GM23338 (cell line): ENCODE measurements at regions not wholly inside any gene's neighbourhood (a gene's known extent, or its start where the extent isn't known, plus 50 kb on each side); places are given as distances from the start of the nearest gene placed in this dataset.
A peak's percentile ranks its signal among the peaks of the same experiment; 100 is the strongest.

Experiments
- ATAC-seq: fragments of 200-7000 bp; cut with Tn5 transposase; 3 replicates; pipeline ENCODE4 v1.9.1; 2020
- DNase-seq: peaks from one replicate; pipeline ENCODE4 v3.0.0-alpha.2; 2015; ENCODE audit warnings: low spot score
- H2AFZ ChIP-seq: fragments of 200-600 bp; sonication (generic); 2 replicates; pipeline ENCODE4 v1.8.0; 2016; ENCODE audit warnings: antibody characterized with exemption, mild to moderate bottlenecking, moderate library complexity
- H3F3A ChIP-seq: fragments of 200-600 bp; sonication (generic); replicated peaks from 2 replicates; pipeline ENCODE4 v1.8.0; 2017; ENCODE audit warnings: antibody characterized with exemption, mixed run types, low read depth
- H3K27ac ChIP-seq: fragments of 200-600 bp; sonication (generic); 2 replicates; pipeline ENCODE4 v1.6.1; 2016; ENCODE audit warnings: low read depth
- H3K27me3 ChIP-seq: fragments of 200-600 bp; sonication (generic); 2 replicates; pipeline ENCODE4 v1.8.0; 2016; ENCODE audit warnings: mild to moderate bottlenecking, mixed run types, moderate library complexity; ENCODE audit not compliant: insufficient read depth
- H3K36me3 ChIP-seq: fragments of 200-600 bp; sonication (generic); 2 replicates; pipeline ENCODE4 v1.8.0; 2016; ENCODE audit warnings: mild to moderate bottlenecking; ENCODE audit not compliant: insufficient read depth
- H3K4me1 ChIP-seq: fragments of 200-600 bp; sonication (generic); 2 replicates; pipeline ENCODE4 v1.8.0; 2016; ENCODE audit warnings: mild to moderate bottlenecking, moderate library complexity; ENCODE audit not compliant: insufficient read depth
- H3K4me2 ChIP-seq: fragments of 200-600 bp; sonication (generic); 2 replicates; pipeline ENCODE4 v1.7.1; 2017; ENCODE audit warnings: mixed run types
- H3K4me3 ChIP-seq: fragments of 200-600 bp; sonication (generic); 2 replicates; pipeline ENCODE4 v1.6.1; 2016; ENCODE audit warnings: mixed run types
- H3K79me2 ChIP-seq: fragments of 200-600 bp; sonication (generic); replicated peaks from 2 replicates; pipeline ENCODE4 v1.8.0; 2017; ENCODE audit warnings: mild to moderate bottlenecking; ENCODE audit not compliant: insufficient read depth
- H3K9me2 ChIP-seq: fragments of 200-600 bp; sonication (generic); 2 replicates; pipeline ENCODE4 v1.8.0; 2017; ENCODE audit not compliant: insufficient read depth
- H4K20me1 ChIP-seq: fragments of 200-600 bp; sonication (generic); replicated peaks from 2 replicates; pipeline ENCODE4 v1.8.0; 2017; ENCODE audit warnings: mild to moderate bottlenecking; ENCODE audit not compliant: insufficient read depth
- H3K27ac Mint-ChIP-seq: 2 replicates; pipeline ENCODE4 v1.8.0; 2020; ENCODE audit warnings: inconsistent platforms, mild to moderate bottlenecking, moderate library complexity, mixed read lengths
- H3K27me3 Mint-ChIP-seq: 3 replicates; pipeline ENCODE4 v1.8.0; 2022; ENCODE audit warnings: low read depth, mild to moderate bottlenecking, moderate library complexity, mixed read lengths, inconsistent platforms; ENCODE audit not compliant: insufficient read depth, poor library complexity
- H3K36me3 Mint-ChIP-seq: 3 replicates; pipeline ENCODE4 v1.8.0; 2021; ENCODE audit warnings: low read depth, mild to moderate bottlenecking, inconsistent platforms, moderate library complexity, mixed read lengths
- H3K4me1 Mint-ChIP-seq: 3 replicates; pipeline ENCODE4 v1.8.0; 2020; ENCODE audit warnings: mild to moderate bottlenecking, inconsistent platforms, mixed read lengths
- H3K4me3 Mint-ChIP-seq: 3 replicates; pipeline ENCODE4 v1.8.0; 2021; ENCODE audit warnings: moderate library complexity, mild to moderate bottlenecking, inconsistent platforms, mixed read lengths
- H3K9me3 Mint-ChIP-seq: 3 replicates; pipeline ENCODE4 v1.8.0; 2020; ENCODE audit warnings: moderate library complexity, mild to moderate bottlenecking, inconsistent platforms, mixed read lengths
- JUNB ChIP-seq: IDR thresholded peaks from one replicate; pipeline ENCODE4 v1.6.1; 2016; ENCODE audit warnings: antibody characterized with exemption; ENCODE audit not compliant: unreplicated experiment
- NANOG ChIP-seq: IDR thresholded peaks from 2 replicates; pipeline ENCODE4 v1.6.1; 2016; ENCODE audit warnings: antibody characterized with exemption, borderline replicate concordance
- STAT1 ChIP-seq: IDR thresholded peaks from one replicate; pipeline ENCODE4 v1.6.1; 2016; ENCODE audit warnings: antibody characterized with exemption; ENCODE audit not compliant: unreplicated experiment
- ZNF331 ChIP-seq: fragments of 250-450 bp; sonication (Bioruptor Pico); IDR thresholded peaks from 2 replicates; pipeline ENCODE4 v1.5.0; 2020; ENCODE audit warnings: low read depth, mild to moderate bottlenecking, moderate library complexity
- TF ChIP-seq, protein P1 (sequence below): fragments of 250-450 bp; sonication (Bioruptor Pico); IDR thresholded peaks from 2 replicates; pipeline ENCODE4 v1.5.0; 2020; ENCODE audit warnings: mild to moderate bottlenecking, moderate library complexity
- TF ChIP-seq, protein P2 (sequence below), 2 experiments: fragments of 200-600 bp in 1 of 2; sonication (generic) in 1 of 2; conservative IDR thresholded peaks; 2 replicates each; pipeline versions ENCODE4 v1.5.1 to v1.6.1; 2016 to 2017; ENCODE audit warnings: antibody characterized with exemption in 2 of 2, low read depth in 2 of 2, mild to moderate bottlenecking in 2 of 2, moderate library complexity in 1 of 2
- TF ChIP-seq, protein P3 (sequence below): IDR thresholded peaks from 2 replicates; pipeline ENCODE4 v1.6.1; 2016; ENCODE audit warnings: antibody characterized with exemption

DNA sequence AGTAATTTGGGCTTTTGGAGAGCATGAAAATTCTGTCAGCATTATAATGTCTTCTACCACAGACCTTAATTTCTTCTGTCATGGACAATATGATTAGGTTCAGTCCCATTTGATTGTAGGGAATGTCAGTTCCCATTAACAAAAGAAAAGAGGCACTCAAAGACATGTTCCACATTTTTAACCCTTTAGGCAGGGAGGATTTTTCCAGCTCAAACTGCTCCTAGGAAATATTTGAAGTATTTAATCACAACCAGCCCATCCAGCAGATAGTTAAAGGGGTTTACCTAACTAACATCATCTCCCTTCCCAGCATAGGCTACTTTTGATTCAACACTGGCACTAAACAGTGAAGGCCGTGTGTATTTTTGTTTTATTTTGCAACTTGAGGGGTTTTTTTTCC is 256.0 kb downstream of the DHX15 start (continued):
- TF ChIP-seq, protein P1, sequence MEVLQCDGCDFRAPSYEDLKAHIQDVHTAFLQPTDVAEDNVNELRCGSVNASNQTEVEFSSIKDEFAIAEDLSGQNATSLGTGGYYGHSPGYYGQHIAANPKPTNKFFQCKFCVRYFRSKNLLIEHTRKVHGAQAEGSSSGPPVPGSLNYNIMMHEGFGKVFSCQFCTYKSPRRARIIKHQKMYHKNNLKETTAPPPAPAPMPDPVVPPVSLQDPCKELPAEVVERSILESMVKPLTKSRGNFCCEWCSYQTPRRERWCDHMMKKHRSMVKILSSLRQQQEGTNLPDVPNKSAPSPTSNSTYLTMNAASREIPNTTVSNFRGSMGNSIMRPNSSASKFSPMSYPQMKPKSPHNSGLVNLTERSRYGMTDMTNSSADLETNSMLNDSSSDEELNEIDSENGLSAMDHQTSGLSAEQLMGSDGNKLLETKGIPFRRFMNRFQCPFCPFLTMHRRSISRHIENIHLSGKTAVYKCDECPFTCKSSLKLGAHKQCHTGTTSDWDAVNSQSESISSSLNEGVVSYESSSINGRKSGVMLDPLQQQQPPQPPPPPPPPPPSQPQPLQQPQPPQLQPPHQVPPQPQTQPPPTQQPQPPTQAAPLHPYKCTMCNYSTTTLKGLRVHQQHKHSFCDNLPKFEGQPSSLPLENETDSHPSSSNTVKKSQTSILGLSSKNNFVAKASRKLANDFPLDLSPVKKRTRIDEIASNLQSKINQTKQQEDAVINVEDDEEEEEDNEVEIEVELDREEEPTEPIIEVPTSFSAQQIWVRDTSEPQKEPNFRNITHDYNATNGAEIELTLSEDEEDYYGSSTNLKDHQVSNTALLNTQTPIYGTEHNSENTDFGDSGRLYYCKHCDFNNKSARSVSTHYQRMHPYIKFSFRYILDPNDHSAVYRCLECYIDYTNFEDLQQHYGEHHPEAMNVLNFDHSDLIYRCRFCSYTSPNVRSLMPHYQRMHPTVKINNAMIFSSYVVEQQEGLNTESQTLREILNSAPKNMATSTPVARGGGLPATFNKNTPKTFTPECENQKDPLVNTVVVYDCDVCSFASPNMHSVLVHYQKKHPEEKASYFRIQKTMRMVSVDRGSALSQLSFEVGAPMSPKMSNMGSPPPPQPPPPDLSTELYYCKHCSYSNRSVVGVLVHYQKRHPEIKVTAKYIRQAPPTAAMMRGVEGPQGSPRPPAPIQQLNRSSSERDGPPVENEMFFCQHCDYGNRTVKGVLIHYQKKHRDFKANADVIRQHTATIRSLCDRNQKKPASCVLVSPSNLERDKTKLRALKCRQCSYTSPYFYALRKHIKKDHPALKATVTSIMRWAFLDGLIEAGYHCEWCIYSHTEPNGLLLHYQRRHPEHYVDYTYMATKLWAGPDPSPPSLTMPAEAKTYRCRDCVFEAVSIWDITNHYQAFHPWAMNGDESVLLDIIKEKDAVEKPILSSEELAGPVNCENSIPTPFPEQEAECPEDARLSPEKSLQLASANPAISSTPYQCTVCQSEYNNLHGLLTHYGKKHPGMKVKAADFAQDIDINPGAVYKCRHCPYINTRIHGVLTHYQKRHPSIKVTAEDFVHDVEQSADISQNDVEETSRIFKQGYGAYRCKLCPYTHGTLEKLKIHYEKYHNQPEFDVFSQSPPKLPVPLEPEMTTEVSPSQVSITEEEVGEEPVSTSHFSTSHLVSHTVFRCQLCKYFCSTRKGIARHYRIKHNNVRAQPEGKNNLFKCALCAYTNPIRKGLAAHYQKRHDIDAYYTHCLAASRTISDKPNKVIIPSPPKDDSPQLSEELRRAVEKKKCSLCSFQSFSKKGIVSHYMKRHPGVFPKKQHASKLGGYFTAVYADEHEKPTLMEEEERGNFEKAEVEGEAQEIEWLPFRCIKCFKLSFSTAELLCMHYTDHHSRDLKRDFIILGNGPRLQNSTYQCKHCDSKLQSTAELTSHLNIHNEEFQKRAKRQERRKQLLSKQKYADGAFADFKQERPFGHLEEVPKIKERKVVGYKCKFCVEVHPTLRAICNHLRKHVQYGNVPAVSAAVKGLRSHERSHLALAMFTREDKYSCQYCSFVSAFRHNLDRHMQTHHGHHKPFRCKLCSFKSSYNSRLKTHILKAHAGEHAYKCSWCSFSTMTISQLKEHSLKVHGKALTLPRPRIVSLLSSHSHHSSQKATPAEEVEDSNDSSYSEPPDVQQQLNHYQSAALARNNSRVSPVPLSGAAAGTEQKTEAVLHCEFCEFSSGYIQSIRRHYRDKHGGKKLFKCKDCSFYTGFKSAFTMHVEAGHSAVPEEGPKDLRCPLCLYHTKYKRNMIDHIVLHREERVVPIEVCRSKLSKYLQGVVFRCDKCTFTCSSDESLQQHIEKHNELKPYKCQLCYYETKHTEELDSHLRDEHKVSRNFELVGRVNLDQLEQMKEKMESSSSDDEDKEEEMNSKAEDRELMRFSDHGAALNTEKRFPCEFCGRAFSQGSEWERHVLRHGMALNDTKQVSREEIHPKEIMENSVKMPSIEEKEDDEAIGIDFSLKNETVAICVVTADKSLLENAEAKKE (CRISPR knock-in tag), result no peak

DNA sequence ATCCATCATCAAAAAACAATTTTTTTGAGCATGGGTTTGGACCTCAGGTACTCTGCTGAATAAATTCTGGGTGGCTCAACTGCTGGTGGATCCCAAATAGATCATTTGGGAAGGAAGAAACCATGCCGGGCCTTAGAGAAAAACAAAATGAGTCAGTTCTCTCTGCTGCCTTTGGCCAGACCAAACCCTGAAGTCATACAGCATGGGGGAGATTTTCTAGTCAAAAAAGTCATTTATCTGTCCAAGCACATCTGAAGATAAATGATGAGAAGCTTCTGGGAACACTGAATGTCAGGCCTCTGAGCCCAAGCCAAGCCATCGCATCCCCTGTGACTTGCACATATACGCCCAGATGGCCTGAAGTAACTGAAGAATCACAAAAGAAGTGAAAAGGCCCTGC is 261.4 kb downstream of the DHX15 start:
- H3K79me2 ChIP-seq, result peaks cover 43% of the 10 kb centered on the region
- Mint-ChIP-seq H3K9me3 (no peaks in the 10 kb centered on the region), H3K27me3 (peaks cover 14% of the 10 kb centered on the region), H3K4me3 (peak overlapping the region; percentile 67), H3K36me3 (peaks cover 8% of the 10 kb centered on the region; the same call in 2 of the 3 replicates), H3K4me1 (peaks cover 90% of the 10 kb centered on the region), H3K27ac (peak overlapping the region; percentile 86)
- no peak for TF ChIP-seq JUNB
- H3K4me2 ChIP-seq, result peak overlapping the region; percentile 72
- no peak overlapping the region for H2AFZ ChIP-seq
- peak; percentile 16 for ATAC-seq
- H4K20me1 ChIP-seq, result no peaks in the 10 kb centered on the region
- peak overlapping the region; percentile 65 for H3K4me3 ChIP-seq
- no peaks in the 10 kb centered on the region for H3K9me2 ChIP-seq
- H3F3A ChIP-seq, result no peaks in the 10 kb centered on the region; the same call in 1 of the 2 replicates
- peak overlapping the region; percentile 96 for H3K27ac ChIP-seq
- H3K27me3 ChIP-seq, result no peaks in the 10 kb centered on the region
- H3K4me1 ChIP-seq, result peaks cover 56% of the 10 kb centered on the region
- DNase-seq, result no peak
- no peaks in the 10 kb centered on the region for H3K36me3 ChIP-seq

DNA sequence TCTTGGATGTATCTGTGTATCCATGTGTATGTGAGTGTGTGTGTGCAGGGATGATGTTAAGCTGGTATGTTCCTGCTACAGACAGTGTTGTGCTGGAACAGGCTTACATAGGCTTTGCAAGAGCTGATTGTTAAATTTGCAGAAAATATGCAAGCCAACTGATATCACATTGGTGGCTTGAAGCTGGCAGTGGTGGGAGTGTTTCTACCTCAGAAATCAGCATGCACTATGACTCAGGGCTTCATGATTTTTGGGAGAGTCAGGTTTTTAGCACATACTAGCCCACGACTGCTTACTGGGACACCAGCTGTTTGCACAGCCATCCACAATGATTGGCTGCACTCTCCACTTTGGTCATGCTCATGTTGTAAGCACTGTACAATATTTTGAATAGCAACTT is 261.8 kb downstream of the DHX15 start:
- Histone ChIP-seq H3F3A (no peaks in the 10 kb centered on the region; the same call in 1 of the 2 replicates), H2AFZ (no peak overlapping the region), H3K79me2 (peaks cover 42% of the 10 kb centered on the region), H3K4me1 (peaks cover 56% of the 10 kb centered on the region), H3K36me3 (no peaks in the 10 kb centered on the region), H4K20me1 (no peaks in the 10 kb centered on the region), H3K27ac (peak overlapping the region; percentile 96), H3K9me2 (no peaks in the 10 kb centered on the region), H3K4me2 (peak overlapping the region; percentile 72), H3K4me3 (peak overlapping the region; percentile 65), H3K27me3 (no peaks in the 10 kb centered on the region)
- Mint-ChIP-seq H3K36me3 (peaks cover 8% of the 10 kb centered on the region; the same call in 2 of the 3 replicates), H3K9me3 (no peaks in the 10 kb centered on the region), H3K4me1 (peaks cover 90% of the 10 kb centered on the region), H3K27ac (peak overlapping the region; percentile 60), H3K4me3 (peak overlapping the region; percentile 59; the same call in 2 of the 3 replicates), H3K27me3 (peaks cover 14% of the 10 kb centered on the region)
- DNase-seq (no peak), ATAC-seq (peak; percentile 45)
- TF ChIP-seq NANOG (no peak), ZNF331 (no peak), STAT1 (no peak)
- TF ChIP-seq, protein P2, sequence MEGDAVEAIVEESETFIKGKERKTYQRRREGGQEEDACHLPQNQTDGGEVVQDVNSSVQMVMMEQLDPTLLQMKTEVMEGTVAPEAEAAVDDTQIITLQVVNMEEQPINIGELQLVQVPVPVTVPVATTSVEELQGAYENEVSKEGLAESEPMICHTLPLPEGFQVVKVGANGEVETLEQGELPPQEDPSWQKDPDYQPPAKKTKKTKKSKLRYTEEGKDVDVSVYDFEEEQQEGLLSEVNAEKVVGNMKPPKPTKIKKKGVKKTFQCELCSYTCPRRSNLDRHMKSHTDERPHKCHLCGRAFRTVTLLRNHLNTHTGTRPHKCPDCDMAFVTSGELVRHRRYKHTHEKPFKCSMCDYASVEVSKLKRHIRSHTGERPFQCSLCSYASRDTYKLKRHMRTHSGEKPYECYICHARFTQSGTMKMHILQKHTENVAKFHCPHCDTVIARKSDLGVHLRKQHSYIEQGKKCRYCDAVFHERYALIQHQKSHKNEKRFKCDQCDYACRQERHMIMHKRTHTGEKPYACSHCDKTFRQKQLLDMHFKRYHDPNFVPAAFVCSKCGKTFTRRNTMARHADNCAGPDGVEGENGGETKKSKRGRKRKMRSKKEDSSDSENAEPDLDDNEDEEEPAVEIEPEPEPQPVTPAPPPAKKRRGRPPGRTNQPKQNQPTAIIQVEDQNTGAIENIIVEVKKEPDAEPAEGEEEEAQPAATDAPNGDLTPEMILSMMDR (conservative IDR thresholded peaks at IDR 0.05; ENCODE audit: low read depth in 2 of 2), result no peak
- TF ChIP-seq, protein P3, sequence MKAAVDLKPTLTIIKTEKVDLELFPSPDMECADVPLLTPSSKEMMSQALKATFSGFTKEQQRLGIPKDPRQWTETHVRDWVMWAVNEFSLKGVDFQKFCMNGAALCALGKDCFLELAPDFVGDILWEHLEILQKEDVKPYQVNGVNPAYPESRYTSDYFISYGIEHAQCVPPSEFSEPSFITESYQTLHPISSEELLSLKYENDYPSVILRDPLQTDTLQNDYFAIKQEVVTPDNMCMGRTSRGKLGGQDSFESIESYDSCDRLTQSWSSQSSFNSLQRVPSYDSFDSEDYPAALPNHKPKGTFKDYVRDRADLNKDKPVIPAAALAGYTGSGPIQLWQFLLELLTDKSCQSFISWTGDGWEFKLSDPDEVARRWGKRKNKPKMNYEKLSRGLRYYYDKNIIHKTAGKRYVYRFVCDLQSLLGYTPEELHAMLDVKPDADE, result no peak
